Islet precursor cell (in vitro differentiated cells): ENCODE measurements at regions not wholly inside any gene's neighbourhood (a gene's known extent, or its start where the extent isn't known, plus 50 kb on each side); places are given as distances from the start of the nearest gene placed in this dataset.
"Not testable (repeated sequence)": the region's sequence is repeated elsewhere in the genome, so short reads cannot be mapped to it uniquely, and the experiment has no call there.

Source experiments
- DNase-seq: peaks from one replicate; pipeline ENCODE4 v3.0.0-alpha.2; 2018

GRCh38 chr2:115904516-115904915, 1462.1 kb downstream of the DPP10 start:
- no peak for DNase-seq

- no peak for DNase-seq
Observed at GRCh38 chr2:115908731-115909130, 1466.3 kb downstream of the DPP10 start.

- peak; percentile 56 for DNase-seq
Observed at GRCh38 chr2:115910270-115910669, 1467.8 kb downstream of the DPP10 start.

GRCh38 chr2:115913921-115914320, 1471.5 kb downstream of the DPP10 start:
- DNase-seq, result no peak

GRCh38 chr2:115921541-115921940, 1479.1 kb downstream of the DPP10 start:
- DNase-seq, result no peak

GRCh38 chr2:115939902-115940301, 1497.5 kb downstream of the DPP10 start:
- no peak for DNase-seq

GRCh38 chr2:115942800-115943199, 1500.4 kb downstream of the DPP10 start:
- no peak for DNase-seq

- DNase-seq, result no peak
Observed at GRCh38 chr2:115946341-115946740, 1503.9 kb downstream of the DPP10 start.

GRCh38 chr2:115946891-115947290, 1504.5 kb downstream of the DPP10 start:
- no peak for DNase-seq

- peak; percentile 91 for DNase-seq
Observed at GRCh38 chr2:115976916-115977315, 1534.5 kb downstream of the DPP10 start.

GRCh38 chr2:115999039-115999438, 1556.6 kb downstream of the DPP10 start:
- no peak for DNase-seq

GRCh38 chr2:116023026-116023425, 1580.6 kb downstream of the DPP10 start:
- no peak for DNase-seq

- not testable (repeated sequence) for DNase-seq
Observed at GRCh38 chr2:116038758-116039157, 1596.3 kb downstream of the DPP10 start.

GRCh38 chr2:116042530-116042929, 1600.1 kb downstream of the DPP10 start:
- DNase-seq, result no peak

- peak; percentile 46 for DNase-seq
Observed at GRCh38 chr2:116057538-116057937, 1615.1 kb downstream of the DPP10 start.

GRCh38 chr2:116061023-116061422, 1618.6 kb downstream of the DPP10 start:
- DNase-seq, result no peak

- DNase-seq, result no peak
Observed at GRCh38 chr2:116073731-116074130, 1631.3 kb downstream of the DPP10 start.

GRCh38 chr2:116074161-116074560, 1631.7 kb downstream of the DPP10 start:
- no peak for DNase-seq

GRCh38 chr2:116088236-116088635, 1645.8 kb downstream of the DPP10 start:
- DNase-seq, result no peak

- DNase-seq, result no peak
Observed at GRCh38 chr2:116094196-116094595, 1651.8 kb downstream of the DPP10 start.

- no peak for DNase-seq
Observed at GRCh38 chr2:116095636-116096035, 1653.2 kb downstream of the DPP10 start.

- no peak for DNase-seq
Observed at GRCh38 chr2:116098049-116098448, 1655.6 kb downstream of the DPP10 start.

GRCh38 chr2:116109471-116109870, 1667.0 kb downstream of the DPP10 start:
- DNase-seq, result no peak

GRCh38 chr2:116117845-116118244, 1675.4 kb downstream of the DPP10 start:
- DNase-seq, result no peak

- DNase-seq, result no peak
Observed at GRCh38 chr2:116132833-116133232, 1681.7 kb upstream of the DDX18 start.

GRCh38 chr2:116133381-116133942, 1681.0 kb upstream of the DDX18 start:
- no peak for DNase-seq
